ENCODE measurements at regions not wholly inside any gene's neighbourhood (a gene's known extent, or its start where the extent isn't known, plus 50 kb on each side); places are given as distances from the start of the nearest gene placed in this dataset.

DNA sequence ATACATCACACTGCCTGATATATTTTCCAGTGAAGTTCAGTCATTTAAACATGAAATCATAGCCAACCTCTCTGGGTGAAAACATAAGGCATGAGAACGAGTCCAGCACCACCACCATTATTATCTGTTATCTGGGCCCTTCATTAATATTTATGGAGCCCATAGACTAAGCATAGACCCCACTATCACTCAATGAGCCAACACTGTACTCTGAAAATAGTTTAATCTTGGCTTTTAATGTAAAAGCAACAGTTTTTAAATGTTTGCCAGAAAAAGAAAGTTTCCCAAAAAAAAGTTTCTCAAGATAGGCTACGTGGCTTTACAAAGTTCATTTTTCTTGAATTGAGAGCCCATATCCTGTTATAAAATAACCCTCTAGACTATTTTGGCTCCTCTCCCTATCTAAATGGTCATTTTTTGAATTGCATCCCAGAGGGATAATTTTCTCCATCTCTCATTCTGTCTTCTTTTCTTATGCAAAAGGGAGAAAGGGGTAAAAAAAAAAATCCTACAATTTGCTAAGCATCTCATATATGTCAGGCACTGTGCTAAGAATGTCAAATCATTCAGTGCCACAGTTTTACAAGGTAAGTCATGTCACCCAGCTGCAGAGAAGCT is 66.1 kb downstream of the FZD1 start:
- TF ChIP-seq, protein P1, sequence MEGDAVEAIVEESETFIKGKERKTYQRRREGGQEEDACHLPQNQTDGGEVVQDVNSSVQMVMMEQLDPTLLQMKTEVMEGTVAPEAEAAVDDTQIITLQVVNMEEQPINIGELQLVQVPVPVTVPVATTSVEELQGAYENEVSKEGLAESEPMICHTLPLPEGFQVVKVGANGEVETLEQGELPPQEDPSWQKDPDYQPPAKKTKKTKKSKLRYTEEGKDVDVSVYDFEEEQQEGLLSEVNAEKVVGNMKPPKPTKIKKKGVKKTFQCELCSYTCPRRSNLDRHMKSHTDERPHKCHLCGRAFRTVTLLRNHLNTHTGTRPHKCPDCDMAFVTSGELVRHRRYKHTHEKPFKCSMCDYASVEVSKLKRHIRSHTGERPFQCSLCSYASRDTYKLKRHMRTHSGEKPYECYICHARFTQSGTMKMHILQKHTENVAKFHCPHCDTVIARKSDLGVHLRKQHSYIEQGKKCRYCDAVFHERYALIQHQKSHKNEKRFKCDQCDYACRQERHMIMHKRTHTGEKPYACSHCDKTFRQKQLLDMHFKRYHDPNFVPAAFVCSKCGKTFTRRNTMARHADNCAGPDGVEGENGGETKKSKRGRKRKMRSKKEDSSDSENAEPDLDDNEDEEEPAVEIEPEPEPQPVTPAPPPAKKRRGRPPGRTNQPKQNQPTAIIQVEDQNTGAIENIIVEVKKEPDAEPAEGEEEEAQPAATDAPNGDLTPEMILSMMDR (IDR thresholded peaks at IDR 0.05; ENCODE audit: insufficient read depth, low read depth, low read length) = no peak
- H3K4me3 ChIP-seq (ENCODE audit: low read depth, low read length) = no peak overlapping the region
- no peak for DNase-seq (ENCODE audit: low read depth)

DNA sequence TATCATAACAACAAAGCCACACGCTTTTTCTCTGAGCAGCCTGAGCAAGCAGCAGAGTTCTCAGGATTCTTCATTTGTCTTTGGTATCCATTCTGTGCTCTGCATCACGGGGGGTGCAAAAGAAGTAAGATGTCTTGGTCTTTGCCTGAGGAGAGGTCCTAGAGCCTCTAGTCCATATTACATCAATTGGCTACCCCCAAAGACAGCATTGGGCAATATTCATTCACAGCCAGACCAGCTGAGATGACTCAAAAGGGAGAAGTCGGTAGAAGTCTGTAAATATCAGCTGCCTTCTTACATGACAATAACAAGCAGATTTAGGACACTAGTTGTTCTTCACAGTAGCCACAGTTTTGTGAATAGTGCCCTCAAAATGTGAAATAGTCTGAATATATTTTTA is 66.6 kb downstream of the FZD1 start:
- TF ChIP-seq, protein P1 (IDR thresholded peaks at IDR 0.05; ENCODE audit: insufficient read depth, low read depth, low read length) = no peak
- no peak for DNase-seq (ENCODE audit: low read depth)
- no peak overlapping the region for H3K4me3 ChIP-seq (ENCODE audit: low read depth, low read length)

DNA sequence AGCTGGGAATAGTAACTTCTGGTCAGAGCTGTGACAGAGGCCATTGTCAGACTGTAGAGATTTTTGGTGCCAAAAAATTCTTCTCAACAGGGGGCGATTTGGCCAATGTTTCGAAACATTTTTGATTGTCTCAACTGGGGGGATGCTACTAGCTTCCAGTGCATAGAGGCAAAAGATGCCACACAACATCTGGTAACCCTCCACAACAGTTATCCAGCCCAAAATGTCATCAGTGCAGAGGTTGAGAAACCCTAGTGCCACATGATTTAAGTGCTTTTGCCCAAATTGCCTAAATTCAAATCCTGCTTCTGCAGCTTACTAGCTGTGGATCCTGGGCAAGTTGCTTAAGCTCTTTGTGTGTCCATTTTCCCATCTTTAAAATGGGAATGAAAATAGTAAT is 71.9 kb downstream of the FZD1 start:
- DNase-seq (ENCODE audit: low read depth) = no peak
- H3K4me3 ChIP-seq (ENCODE audit: low read depth, low read length) = no peak overlapping the region
- TF ChIP-seq, protein P1 (IDR thresholded peaks at IDR 0.05; ENCODE audit: insufficient read depth, low read depth, low read length) = no peak

DNA sequence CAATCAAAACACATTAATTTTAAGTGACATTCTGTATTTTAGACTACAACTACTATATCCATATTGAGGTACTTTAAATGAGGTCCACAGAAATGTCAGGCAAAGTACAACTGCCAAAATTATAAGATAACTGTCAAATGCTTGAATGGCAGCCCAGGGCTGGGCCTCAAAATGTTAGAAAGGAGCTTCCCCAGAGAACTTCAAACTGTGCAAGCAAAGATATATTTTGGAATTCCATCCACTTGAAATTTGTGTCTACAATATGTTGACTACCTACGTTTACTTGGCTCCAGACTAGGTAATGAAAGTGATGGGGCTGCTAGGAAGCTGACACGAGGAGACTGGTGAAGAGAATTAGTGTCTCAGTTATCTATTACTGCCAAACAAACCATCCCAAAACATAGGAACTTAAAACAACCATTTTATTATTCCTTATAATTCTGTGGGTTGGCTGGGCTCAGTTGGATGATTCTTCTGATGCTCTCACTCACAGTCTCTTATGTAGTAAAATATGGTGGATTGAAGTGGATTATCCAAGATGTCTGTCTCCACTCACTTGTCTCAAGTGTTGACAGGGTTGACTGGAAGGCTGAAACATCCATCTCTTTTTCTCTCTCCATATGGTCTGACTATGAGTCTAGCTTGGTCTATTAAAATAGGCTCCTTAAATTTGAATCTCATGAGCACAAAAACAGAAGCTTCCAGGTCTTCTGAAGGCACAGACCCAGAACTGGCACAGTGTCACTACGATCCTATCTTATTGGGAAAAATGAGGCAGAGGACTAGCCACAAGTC is 74.2 kb downstream of the FZD1 start:
- DNase-seq (ENCODE audit: low read depth) = no peak
- TF ChIP-seq, protein P1 (IDR thresholded peaks at IDR 0.05; ENCODE audit: insufficient read depth, low read depth, low read length) = no peak
- no peak overlapping the region for H3K4me3 ChIP-seq (ENCODE audit: low read depth, low read length)

DNA sequence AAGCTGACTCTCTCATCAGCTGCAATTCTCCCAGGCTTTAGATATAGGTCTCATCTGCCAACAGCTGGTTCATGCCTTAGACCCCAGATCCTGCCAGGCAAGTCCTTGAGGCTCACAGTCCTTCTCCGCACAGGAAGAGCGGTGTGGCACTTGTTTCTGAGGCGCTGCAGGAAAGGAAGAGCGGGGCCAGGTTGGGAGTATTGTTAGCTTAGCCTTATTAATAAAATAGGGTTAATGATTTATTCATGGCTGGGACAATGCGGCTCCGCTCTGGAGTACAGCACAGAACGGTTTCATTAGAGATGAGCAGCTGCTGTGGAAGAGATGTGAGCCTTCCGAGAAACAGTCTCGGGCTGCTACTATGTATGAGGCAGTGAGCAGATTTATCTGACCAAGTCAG is 78.1 kb downstream of the FZD1 start:
- no peak for DNase-seq (ENCODE audit: low read depth)

DNA sequence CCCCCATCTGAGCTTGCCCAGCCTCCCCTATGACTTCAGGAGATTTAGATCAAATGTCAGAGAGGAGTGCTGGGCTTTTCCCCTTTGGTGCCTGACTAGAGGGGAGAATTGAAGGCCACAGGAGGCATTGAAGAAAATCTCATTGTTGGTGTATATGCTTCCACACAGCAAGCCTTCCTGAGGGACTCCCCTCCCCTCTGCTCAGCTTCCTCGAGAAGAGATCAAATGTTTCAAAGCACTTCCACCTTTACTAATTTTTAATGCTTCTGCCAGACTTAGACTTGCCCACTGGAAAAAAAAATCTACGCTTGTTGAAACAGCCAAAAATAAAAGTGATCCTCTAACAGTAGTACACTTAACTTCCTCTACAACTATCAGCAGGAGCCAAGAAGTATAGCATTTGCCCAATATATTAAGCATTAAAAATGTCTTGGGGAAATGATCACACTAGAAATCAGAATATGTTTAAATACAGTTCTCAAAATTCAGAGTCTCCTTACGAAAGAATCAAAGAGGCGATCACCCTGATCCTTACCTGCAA is 79.3 kb downstream of the FZD1 start:
- H3K4me3 ChIP-seq (ENCODE audit: low read depth, low read length) = no peak overlapping the region
- TF ChIP-seq, protein P1 (IDR thresholded peaks at IDR 0.05; ENCODE audit: insufficient read depth, low read depth, low read length) = no peak
- DNase-seq (ENCODE audit: low read depth) = no peak

More for the DNA sequence above, 78.1 kb downstream of the FZD1 start:
- TF ChIP-seq, protein P1 (IDR thresholded peaks at IDR 0.05; ENCODE audit: insufficient read depth, low read depth, low read length) = no peak
- H3K4me3 ChIP-seq (ENCODE audit: low read depth, low read length) = no peak overlapping the region
